Transverse colon (tissue), 4 donors: ENCODE measurements at regions not wholly inside any gene's neighbourhood (a gene's known extent, or its start where the extent isn't known, plus 50 kb on each side); places are given as distances from the start of the nearest gene placed in this dataset.

ENCODE experiments used
- EP300 ChIP-seq: sonication (generic); formaldehyde crosslinking; IDR thresholded peaks from one replicate; pipeline ENCODE4 v1.6.1; 2017; ENCODE audit warnings: antibody characterized with exemption, low read depth
- POLR2A ChIP-seq: fragments of 450-650 bp; IDR thresholded peaks from one replicate; pipeline ENCODE4 v1.6.1; 2016; ENCODE audit warnings: antibody characterized with exemption, mild to moderate bottlenecking, moderate library complexity
- POLR2AphosphoS5 ChIP-seq, 3 donors: sonication (generic); formaldehyde crosslinking; IDR thresholded peaks; one replicate each; pipeline ENCODE4 v1.6.1; 2016; ENCODE audit warnings: antibody characterized with exemption in 3 of 3
- TF ChIP-seq, protein P1 (sequence below), 5 experiments: fragments of 200-600 bp in 3 of 5; fragments of 450-650 bp in 2 of 5; sonication (generic) in 3 of 5; IDR thresholded peaks; 1 replicate in 2 of 5; 2 replicates in 3 of 5; pipeline ENCODE4 v1.5.1; 2016 to 2017; ENCODE audit warnings: antibody characterized with exemption in 5 of 5, inconsistent platforms in 3 of 5, mild to moderate bottlenecking in 2 of 5, moderate library complexity in 1 of 5

GRCh38 chr14:98018628-98019027 is 1221.4 kb downstream of the VRK1 start:
- TF ChIP-seq, protein P1, sequence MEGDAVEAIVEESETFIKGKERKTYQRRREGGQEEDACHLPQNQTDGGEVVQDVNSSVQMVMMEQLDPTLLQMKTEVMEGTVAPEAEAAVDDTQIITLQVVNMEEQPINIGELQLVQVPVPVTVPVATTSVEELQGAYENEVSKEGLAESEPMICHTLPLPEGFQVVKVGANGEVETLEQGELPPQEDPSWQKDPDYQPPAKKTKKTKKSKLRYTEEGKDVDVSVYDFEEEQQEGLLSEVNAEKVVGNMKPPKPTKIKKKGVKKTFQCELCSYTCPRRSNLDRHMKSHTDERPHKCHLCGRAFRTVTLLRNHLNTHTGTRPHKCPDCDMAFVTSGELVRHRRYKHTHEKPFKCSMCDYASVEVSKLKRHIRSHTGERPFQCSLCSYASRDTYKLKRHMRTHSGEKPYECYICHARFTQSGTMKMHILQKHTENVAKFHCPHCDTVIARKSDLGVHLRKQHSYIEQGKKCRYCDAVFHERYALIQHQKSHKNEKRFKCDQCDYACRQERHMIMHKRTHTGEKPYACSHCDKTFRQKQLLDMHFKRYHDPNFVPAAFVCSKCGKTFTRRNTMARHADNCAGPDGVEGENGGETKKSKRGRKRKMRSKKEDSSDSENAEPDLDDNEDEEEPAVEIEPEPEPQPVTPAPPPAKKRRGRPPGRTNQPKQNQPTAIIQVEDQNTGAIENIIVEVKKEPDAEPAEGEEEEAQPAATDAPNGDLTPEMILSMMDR (IDR thresholded peaks at IDR 0.05): no peak
- TF ChIP-seq POLR2A: no peak
- TF ChIP-seq POLR2AphosphoS5 (IDR thresholded peaks at IDR 0.05): no peak
- TF ChIP-seq EP300: no peak
